ENCODE measurements at regions not wholly inside any gene's neighbourhood (a gene's known extent, or its start where the extent isn't known, plus 50 kb on each side); places are given as distances from the start of the nearest gene placed in this dataset.

- Histone ChIP-seq H3K9me2 (replicated peaks; ENCODE audit: insufficient read depth, low read length) (no peaks in the 10 kb centered on the region), H2AFZ (ENCODE audit: low read depth, low read length, severe bottlenecking) (no peak overlapping the region), H3K79me2 (ENCODE audit: insufficient read depth, low read length) (no peaks in the 10 kb centered on the region), H3K27ac (ENCODE audit: low read depth, low read length) (no peak overlapping the region), H3K9ac (ENCODE audit: low read length) (no peak overlapping the region), H3K27me3 (ENCODE audit: low read length) (no peaks in the 10 kb centered on the region), H3K4me2 (ENCODE audit: low read depth, low read length, poor library complexity, severe bottlenecking) (no peak overlapping the region), H3F3A (ENCODE audit: insufficient read depth) (no peaks in the 10 kb centered on the region), H4K20me1 (ENCODE audit: low read depth, low read length) (no peaks in the 10 kb centered on the region), H3K9me3 (ENCODE audit: insufficient read depth, low read length) (no peaks in the 10 kb centered on the region), H3K4me3 (ENCODE audit: insufficient read depth, low read length, poor library complexity, severe bottlenecking) (no peak overlapping the region), H3K36me3 (ENCODE audit: low read length) (no peaks in the 10 kb centered on the region)
- TF ChIP-seq EZH2phosphoT487 (conservative IDR thresholded peaks at IDR 0.05; ENCODE audit: low read length) (no peak), CTCF (IDR thresholded peaks at IDR 0.05; ENCODE audit: insufficient read depth, low read length, poor library complexity, severe bottlenecking) (no peak)
Measured at GRCh38 chr2:129302561-129303183, 676.8 kb upstream of the RAB6C start.

- Histone ChIP-seq H3K79me2 (ENCODE audit: insufficient read depth, low read length) (no peaks in the 10 kb centered on the region), H3K27ac (ENCODE audit: low read depth, low read length) (no peak overlapping the region), H4K20me1 (ENCODE audit: low read depth, low read length) (no peaks in the 10 kb centered on the region), H3K9me3 (ENCODE audit: insufficient read depth, low read length) (no peaks in the 10 kb centered on the region), H3K9me2 (replicated peaks; ENCODE audit: insufficient read depth, low read length) (no peaks in the 10 kb centered on the region), H3K9ac (ENCODE audit: low read length) (no peak overlapping the region), H3K4me2 (ENCODE audit: low read depth, low read length, poor library complexity, severe bottlenecking) (no peak overlapping the region), H3K4me3 (ENCODE audit: insufficient read depth, low read length, poor library complexity, severe bottlenecking) (no peak overlapping the region), H3F3A (ENCODE audit: insufficient read depth) (no peaks in the 10 kb centered on the region), H3K27me3 (ENCODE audit: low read length) (no peaks in the 10 kb centered on the region), H3K36me3 (ENCODE audit: low read length) (no peaks in the 10 kb centered on the region), H2AFZ (ENCODE audit: low read depth, low read length, severe bottlenecking) (no peak overlapping the region)
- TF ChIP-seq CTCF (IDR thresholded peaks at IDR 0.05; ENCODE audit: insufficient read depth, low read length, poor library complexity, severe bottlenecking) (no peak), EZH2phosphoT487 (conservative IDR thresholded peaks at IDR 0.05; ENCODE audit: low read length) (no peak)
Measured at GRCh38 chr2:129314120-129314519, 665.3 kb upstream of the RAB6C start.

- no peak for TF ChIP-seq EZH2phosphoT487 (conservative IDR thresholded peaks at IDR 0.05; ENCODE audit: low read length)
- TF ChIP-seq CTCF (IDR thresholded peaks at IDR 0.05; ENCODE audit: insufficient read depth, low read length, poor library complexity, severe bottlenecking): no peak
Measured at GRCh38 chr2:129318581-129319421, 660.7 kb upstream of the RAB6C start.

More at GRCh38 chr2:129318581-129319421, 660.7 kb upstream of the RAB6C start:
- Histone ChIP-seq H3K9me3 (ENCODE audit: insufficient read depth, low read length) (no peaks in the 10 kb centered on the region), H3K27ac (ENCODE audit: low read depth, low read length) (no peak overlapping the region), H3K9me2 (replicated peaks; ENCODE audit: insufficient read depth, low read length) (no peaks in the 10 kb centered on the region), H3K9ac (ENCODE audit: low read length) (no peak overlapping the region), H3K27me3 (ENCODE audit: low read length) (no peaks in the 10 kb centered on the region), H4K20me1 (ENCODE audit: low read depth, low read length) (no peaks in the 10 kb centered on the region), H3K4me3 (ENCODE audit: insufficient read depth, low read length, poor library complexity, severe bottlenecking) (no peak overlapping the region), H2AFZ (ENCODE audit: low read depth, low read length, severe bottlenecking) (no peak overlapping the region), H3K79me2 (ENCODE audit: insufficient read depth, low read length) (no peaks in the 10 kb centered on the region), H3F3A (ENCODE audit: insufficient read depth) (no peaks in the 10 kb centered on the region), H3K4me2 (ENCODE audit: low read depth, low read length, poor library complexity, severe bottlenecking) (no peak overlapping the region), H3K36me3 (ENCODE audit: low read length) (no peaks in the 10 kb centered on the region)
